ENCODE measurements at regions not wholly inside any gene's neighbourhood (a gene's known extent, or its start where the extent isn't known, plus 50 kb on each side); places are given as distances from the start of the nearest gene placed in this dataset.

GRCh38 chr10:33735464-33735923, 401.0 kb upstream of the NRP1 start:
- no peaks in the 10 kb centered on the region for H3K4me1 ChIP-seq
- no peak overlapping the region for H3K4me3 ChIP-seq
- H3K9me3 ChIP-seq, result no peaks in the 10 kb centered on the region
- peak in 1 of 2 donors; percentile 25 for DNase-seq
- intact Hi-C loops (cut with DNase I; ENCODE audit: low total_unique reads), result no loop called here
- no peak for TF ChIP-seq POLR2AphosphoS5 (IDR thresholded peaks at IDR 0.05)
- TF ChIP-seq EP300 (IDR thresholded peaks at IDR 0.05), result no peak
- TF ChIP-seq, protein P1, sequence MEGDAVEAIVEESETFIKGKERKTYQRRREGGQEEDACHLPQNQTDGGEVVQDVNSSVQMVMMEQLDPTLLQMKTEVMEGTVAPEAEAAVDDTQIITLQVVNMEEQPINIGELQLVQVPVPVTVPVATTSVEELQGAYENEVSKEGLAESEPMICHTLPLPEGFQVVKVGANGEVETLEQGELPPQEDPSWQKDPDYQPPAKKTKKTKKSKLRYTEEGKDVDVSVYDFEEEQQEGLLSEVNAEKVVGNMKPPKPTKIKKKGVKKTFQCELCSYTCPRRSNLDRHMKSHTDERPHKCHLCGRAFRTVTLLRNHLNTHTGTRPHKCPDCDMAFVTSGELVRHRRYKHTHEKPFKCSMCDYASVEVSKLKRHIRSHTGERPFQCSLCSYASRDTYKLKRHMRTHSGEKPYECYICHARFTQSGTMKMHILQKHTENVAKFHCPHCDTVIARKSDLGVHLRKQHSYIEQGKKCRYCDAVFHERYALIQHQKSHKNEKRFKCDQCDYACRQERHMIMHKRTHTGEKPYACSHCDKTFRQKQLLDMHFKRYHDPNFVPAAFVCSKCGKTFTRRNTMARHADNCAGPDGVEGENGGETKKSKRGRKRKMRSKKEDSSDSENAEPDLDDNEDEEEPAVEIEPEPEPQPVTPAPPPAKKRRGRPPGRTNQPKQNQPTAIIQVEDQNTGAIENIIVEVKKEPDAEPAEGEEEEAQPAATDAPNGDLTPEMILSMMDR (IDR thresholded peaks at IDR 0.05), result no peak
- TF ChIP-seq POLR2A (IDR thresholded peaks at IDR 0.05), result no peak
- no peaks in the 10 kb centered on the region for H3K36me3 ChIP-seq
- H3K27ac ChIP-seq, result no peak overlapping the region
- H3K27me3 ChIP-seq, result no peaks in the 10 kb centered on the region
- 55 to 64% (median 57%) methylated on average over 2 of the region's 2 CpGs for WGBS, 5 donors

DNA sequence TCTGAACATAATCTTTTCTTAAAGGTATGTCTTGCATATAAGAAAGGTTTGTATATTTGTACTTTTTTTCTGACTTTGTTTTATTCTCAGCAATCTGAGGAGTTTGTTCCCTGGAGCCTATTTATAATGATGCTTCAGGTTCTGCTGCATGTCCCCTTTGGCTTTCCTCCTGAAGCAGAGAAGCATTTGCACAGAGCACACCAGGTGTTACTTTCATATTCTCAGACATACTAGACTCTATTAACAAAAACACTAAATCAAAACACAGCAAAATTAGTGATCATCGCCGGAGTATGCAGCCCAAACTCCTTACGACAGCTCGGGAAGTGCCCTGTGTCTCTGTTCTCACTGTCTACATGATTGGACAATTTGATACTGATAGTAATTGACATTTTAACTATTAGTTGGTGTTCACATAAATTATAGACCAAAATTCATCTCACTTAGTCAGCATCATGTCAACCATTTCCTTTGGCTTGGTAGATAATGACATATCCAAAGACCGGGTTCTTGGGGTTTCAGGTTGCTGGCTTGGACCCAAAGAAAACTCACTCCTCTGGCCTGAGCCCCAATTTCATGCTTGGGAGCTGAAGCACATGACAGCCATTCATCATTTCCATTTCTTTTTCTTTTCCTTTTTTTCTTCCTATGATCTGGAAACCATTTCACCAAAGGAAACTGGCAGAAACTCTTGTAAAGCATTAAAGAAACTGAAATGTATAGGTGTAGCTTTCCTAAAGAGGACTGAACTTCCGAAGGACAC, 400.1 kb upstream of the NRP1 start:
- DNase-seq, result no peak
- WGBS, 5 donors, result 82 to 88% (median 85%) methylated on average over 6 of the region's 6 CpGs
- intact Hi-C loops (cut with DNase I; ENCODE audit: low total_unique reads), result no loop called here
- Histone ChIP-seq H3K27ac (no peak overlapping the region), H3K4me1 (no peaks in the 10 kb centered on the region), H3K9me3 (no peaks in the 10 kb centered on the region), H3K27me3 (no peaks in the 10 kb centered on the region), H3K36me3 (no peaks in the 10 kb centered on the region), H3K4me3 (no peak overlapping the region)
- TF ChIP-seq POLR2A (IDR thresholded peaks at IDR 0.05) (no peak), EP300 (IDR thresholded peaks at IDR 0.05) (no peak), POLR2AphosphoS5 (IDR thresholded peaks at IDR 0.05) (no peak)
- TF ChIP-seq, protein P1 (IDR thresholded peaks at IDR 0.05), result no peak

GRCh38 chr10:33733058-33733457, 398.6 kb upstream of the NRP1 start:
- WGBS, 5 donors, result 90 to 95% (median 91%) methylated on average over 3 of the region's 3 CpGs
- Histone ChIP-seq H3K27ac (no peak overlapping the region), H3K9me3 (peaks cover 0 to 2% (median 0%) of the 10 kb centered on the region in 4 donors), H3K4me3 (no peak overlapping the region), H3K4me1 (no peaks in the 10 kb centered on the region), H3K36me3 (no peaks in the 10 kb centered on the region), H3K27me3 (no peaks in the 10 kb centered on the region)
- DNase-seq, result no peak
- intact Hi-C loops (cut with DNase I; ENCODE audit: low total_unique reads), result no loop called here
- TF ChIP-seq, protein P1 (IDR thresholded peaks at IDR 0.05), result no peak
- TF ChIP-seq EP300 (IDR thresholded peaks at IDR 0.05) (no peak), POLR2AphosphoS5 (IDR thresholded peaks at IDR 0.05) (no peak), POLR2A (IDR thresholded peaks at IDR 0.05) (no peak)

GRCh38 chr10:33732161-33732680, 397.8 kb upstream of the NRP1 start:
- 19 to 31% (median 25%) methylated on average over 8 of the region's 8 CpGs for WGBS, 5 donors
- Histone ChIP-seq H3K9me3 (peaks cover 0 to 10% (median 0%) of the 10 kb centered on the region in 4 donors), H3K4me3 (no peak overlapping the region), H3K36me3 (no peaks in the 10 kb centered on the region), H3K27ac (no peak overlapping the region), H3K27me3 (no peaks in the 10 kb centered on the region), H3K4me1 (no peaks in the 10 kb centered on the region)
- TF ChIP-seq POLR2AphosphoS5 (IDR thresholded peaks at IDR 0.05) (no peak), POLR2A (IDR thresholded peaks at IDR 0.05) (no peak), EP300 (IDR thresholded peaks at IDR 0.05) (no peak)
- TF ChIP-seq, protein P1 (IDR thresholded peaks at IDR 0.05), result no peak
- intact Hi-C loops (cut with DNase I; ENCODE audit: low total_unique reads), result no loop called here
- peak in 1 of 2 donors; percentile 66 for DNase-seq

All from stomach (tissue), 8 donors.